HepG2 (cell line): ENCODE measurements at regions not wholly inside any gene's neighbourhood (a gene's known extent, or its start where the extent isn't known, plus 50 kb on each side); places are given as distances from the start of the nearest gene placed in this dataset.

ENCODE experiments used
- ARID5B ChIP-seq: IDR thresholded peaks from 2 replicates; pipeline ENCODE4 v1.4.0; 2020; ENCODE audit warnings: mild to moderate bottlenecking, missing genetic modification reagents
- ATF1 ChIP-seq: IDR thresholded peaks from 2 replicates; pipeline ENCODE4 v1.6.1; 2016; ENCODE audit warnings: mild to moderate bottlenecking, control low read depth
- EZH2 ChIP-seq: conservative IDR thresholded peaks from 2 replicates; pipeline ENCODE4 v1.6.1; 2012; ENCODE audit warnings: mild to moderate bottlenecking, low read depth, low read length, moderate library complexity
- FOXK2 ChIP-seq: fragments of 450-650 bp; IDR thresholded peaks from 2 replicates; pipeline ENCODE4 v1.6.1; 2016
- HNF1A ChIP-seq, 2 experiments: sonication (generic) in 1 of 2; formaldehyde crosslinking in 1 of 2; IDR thresholded peaks; 2 replicates each; pipeline versions ENCODE4 v1.4.0 to v1.6.1; 2016 to 2020; ENCODE audit warnings: borderline replicate concordance in 1 of 2, low read depth in 1 of 2, mild to moderate bottlenecking in 1 of 2, missing genetic modification reagents in 1 of 2
- HNRNPLL ChIP-seq: fragments of 200-400 bp; formaldehyde crosslinking; IDR thresholded peaks from 2 replicates; pipeline ENCODE4 v1.6.1; 2017; ENCODE audit warnings: mild to moderate bottlenecking, low read depth, low read length; ENCODE audit not compliant: poor library complexity, severe bottlenecking
- JUNB ChIP-seq: sonication (generic); formaldehyde crosslinking; IDR thresholded peaks from 2 replicates; pipeline ENCODE4 v1.8.0; 2022; ENCODE audit warnings: missing genetic modification reagents, mild to moderate bottlenecking, borderline replicate concordance
- MEIS2 ChIP-seq: sonication (generic); formaldehyde crosslinking; IDR thresholded peaks from 2 replicates; pipeline ENCODE4 v1.9.0; 2021; ENCODE audit warnings: mild to moderate bottlenecking, missing genetic modification reagents
- NFKB2 ChIP-seq: sonication (generic); formaldehyde crosslinking; IDR thresholded peaks from 2 replicates; pipeline ENCODE4 v1.4.0; 2020; ENCODE audit warnings: missing genetic modification reagents, borderline replicate concordance
- POLR2AphosphoS5 ChIP-seq: IDR thresholded peaks from 2 replicates; pipeline ENCODE4 v1.6.1; 2012; ENCODE audit warnings: low read depth, low read length
- ZSCAN29 ChIP-seq: sonication (generic); formaldehyde crosslinking; conservative IDR thresholded peaks from 2 replicates; pipeline ENCODE4 v1.4.0; 2020; ENCODE audit warnings: mild to moderate bottlenecking, missing genetic modification reagents

GRCh38 chr3:13134166-13134878 lies 61.1 kb upstream of the IQSEC1 start:
- TF ChIP-seq HNRNPLL (no peak), JUNB (CRISPR knock-in tag) (no peak), NFKB2 (CRISPR knock-in tag) (no peak), MEIS2 (CRISPR knock-in tag) (no peak), ATF1 (CRISPR knock-in tag) (no peak), POLR2AphosphoS5 (no peak), ZSCAN29 (CRISPR knock-in tag) (no peak), HNF1A (IDR thresholded peaks at IDR 0.05; ENCODE audit: low read depth) (no peak), HNF1A (CRISPR knock-in tag; IDR thresholded peaks at IDR 0.05; ENCODE audit: borderline replicate concordance) (no peak), FOXK2 (no peak), EZH2 (no peak), ARID5B (no peak)
